ENCODE measurements at regions not wholly inside any gene's neighbourhood (a gene's known extent, or its start where the extent isn't known, plus 50 kb on each side); places are given as distances from the start of the nearest gene placed in this dataset.

- no peak for TF ChIP-seq ZNF513 (tag by site-specific recombination; IDR thresholded peaks at IDR 0.05)
- TF ChIP-seq PRDM6 (tag by site-specific recombination; IDR thresholded peaks at IDR 0.05) = no peak
- TF ChIP-seq ZEB2 (tag by site-specific recombination; IDR thresholded peaks at IDR 0.05) = no peak
- TF ChIP-seq ZBTB6 (tag by site-specific recombination; IDR thresholded peaks at IDR 0.05) = no peak
- TF ChIP-seq CTCF (tag by site-specific recombination; IDR thresholded peaks at IDR 0.05) = no peak
- no peak for TF ChIP-seq REST (tag by site-specific recombination; IDR thresholded peaks at IDR 0.05)
Observed at GRCh38 chr16:13594823-13595222, 325.1 kb upstream of the ERCC4 start.
